NCI-H2171 (cell line): ENCODE measurements at regions not wholly inside any gene's neighbourhood (a gene's known extent, or its start where the extent isn't known, plus 50 kb on each side); places are given as distances from the start of the nearest gene placed in this dataset.
"Not testable (repeated sequence)": the region's sequence is repeated elsewhere in the genome, so short reads cannot be mapped to it uniquely, and the experiment has no call there.

ENCODE experiments used
- DNase-seq: peaks from one replicate; lab custom pipeline; 2025; lab: John Stamatoyannopoulos, UW

GRCh38 chr13:65378943-65379519, 1851.1 kb downstream of the PCDH9 start:
- DNase-seq, result no peak

- DNase-seq, result no peak
Measured at GRCh38 chr13:65378484-65378883, 1851.7 kb downstream of the PCDH9 start.

- no peak for DNase-seq
Measured at GRCh38 chr13:65368832-65369231, 1861.3 kb downstream of the PCDH9 start.

GRCh38 chr13:65353951-65354350, 1876.2 kb downstream of the PCDH9 start:
- no peak for DNase-seq

GRCh38 chr13:65353150-65353549, 1877.0 kb downstream of the PCDH9 start:
- DNase-seq, result not testable (repeated sequence)

- no peak for DNase-seq
Measured at GRCh38 chr13:65347420-65348030, 1882.6 kb downstream of the PCDH9 start.

- DNase-seq, result no peak
Measured at GRCh38 chr13:65343898-65344663, 1886.1 kb downstream of the PCDH9 start.

GRCh38 chr13:65342541-65343337, 1887.4 kb downstream of the PCDH9 start:
- no peak for DNase-seq

GRCh38 chr13:65339241-65339640, 1890.9 kb downstream of the PCDH9 start:
- DNase-seq, result no peak

GRCh38 chr13:65336916-65337315, 1893.2 kb downstream of the PCDH9 start:
- no peak for DNase-seq

- DNase-seq, result no peak
Measured at GRCh38 chr13:65336087-65336749, 1893.9 kb downstream of the PCDH9 start.

GRCh38 chr13:65330691-65331090, 1899.4 kb downstream of the PCDH9 start:
- no peak for DNase-seq

GRCh38 chr13:65330287-65330686, 1899.8 kb downstream of the PCDH9 start:
- no peak for DNase-seq

- DNase-seq, result not testable (repeated sequence)
Measured at GRCh38 chr13:65323192-65323591, 1906.9 kb downstream of the PCDH9 start.

- not testable (repeated sequence) for DNase-seq
Measured at GRCh38 chr13:65321423-65321822, 1908.7 kb downstream of the PCDH9 start.

GRCh38 chr13:65314008-65314407, 1916.1 kb downstream of the PCDH9 start:
- DNase-seq, result no peak

- no peak for DNase-seq
Measured at GRCh38 chr13:65310663-65311328, 1919.3 kb downstream of the PCDH9 start.

GRCh38 chr13:65309906-65310305, 1920.2 kb downstream of the PCDH9 start:
- DNase-seq, result no peak

- DNase-seq, result not testable (repeated sequence)
Measured at GRCh38 chr13:65308729-65309128, 1921.4 kb downstream of the PCDH9 start.

- no peak for DNase-seq
Measured at GRCh38 chr13:65307056-65307455, 1923.1 kb downstream of the PCDH9 start.

- DNase-seq, result no peak
Measured at GRCh38 chr13:65302691-65303090, 1927.4 kb downstream of the PCDH9 start.
